ENCODE measurements at regions not wholly inside any gene's neighbourhood (a gene's known extent, or its start where the extent isn't known, plus 50 kb on each side); places are given as distances from the start of the nearest gene placed in this dataset.
"Not testable (repeated sequence)": the region's sequence is repeated elsewhere in the genome, so short reads cannot be mapped to it uniquely, and the experiment has no call there.

GRCh38 chr4:121593760-121594159 is 103.0 kb downstream of the ANXA5 start:
- no peak for TF ChIP-seq CTCF (IDR thresholded peaks at IDR 0.05; ENCODE audit: insufficient read depth, low read depth, low read length)
- no peaks in the 10 kb centered on the region for H3K36me3 ChIP-seq (ENCODE audit: control insufficient read depth, insufficient read depth, low read length)
- no peaks in the 10 kb centered on the region for H3K27me3 ChIP-seq (ENCODE audit: control insufficient read depth, insufficient read depth, low read length)
- ChIA-PET POLR2A (no interaction called here), CTCF (interaction anchor here (0.7 kb wide), 1 partner anchor 24 kb away, joined by 3 read pairs; no protein-coding TSS in a partner anchor)
- H3K4me3 ChIP-seq (ENCODE audit: low read depth, low read length) = no peak overlapping the region
- DNase-seq (ENCODE audit: low read depth) = no peak

- DNase-seq (ENCODE audit: low read depth); CTCF ChIA-PET; H3K27me3 ChIP-seq (ENCODE audit: control insufficient read depth, insufficient read depth, low read length); H3K36me3 ChIP-seq (ENCODE audit: control insufficient read depth, insufficient read depth, low read length); H3K4me3 ChIP-seq (ENCODE audit: low read depth, low read length): not testable (repeated sequence)
- POLR2A ChIA-PET = interaction anchor here (0.7 kb wide), 1 partner anchor 18 kb away, joined by 3 read pairs; no protein-coding TSS in a partner anchor
Measured at GRCh38 chr4:121592257-121592656, 104.5 kb downstream of the ANXA5 start.

GRCh38 chr4:121584836-121585235 is 111.9 kb downstream of the ANXA5 start:
- ChIA-PET POLR2A (no interaction called here), CTCF (no interaction called here)
- Histone ChIP-seq H3K36me3 (ENCODE audit: control insufficient read depth, insufficient read depth, low read length) (no peaks in the 10 kb centered on the region), H3K4me3 (ENCODE audit: low read depth, low read length) (no peak overlapping the region), H3K27me3 (ENCODE audit: control insufficient read depth, insufficient read depth, low read length) (no peaks in the 10 kb centered on the region)
- TF ChIP-seq CTCF (IDR thresholded peaks at IDR 0.05; ENCODE audit: insufficient read depth, low read depth, low read length) = no peak
- no peak for DNase-seq (ENCODE audit: low read depth)

GRCh38 chr4:121583396-121583795 is 113.4 kb downstream of the ANXA5 start:
- H3K27me3 ChIP-seq (ENCODE audit: control insufficient read depth, insufficient read depth, low read length) = no peaks in the 10 kb centered on the region
- no peaks in the 10 kb centered on the region for H3K36me3 ChIP-seq (ENCODE audit: control insufficient read depth, insufficient read depth, low read length)
- ChIA-PET POLR2A (no interaction called here), CTCF (no interaction called here)
- no peak for TF ChIP-seq CTCF (IDR thresholded peaks at IDR 0.05; ENCODE audit: insufficient read depth, low read depth, low read length)
- H3K4me3 ChIP-seq (ENCODE audit: low read depth, low read length) = no peak overlapping the region
- no peak for DNase-seq (ENCODE audit: low read depth)

GRCh38 chr4:121582296-121582695 is 114.5 kb downstream of the ANXA5 start:
- POLR2A ChIA-PET = no interaction called here
- H3K36me3 ChIP-seq (ENCODE audit: control insufficient read depth, insufficient read depth, low read length) = no peaks in the 10 kb centered on the region
- CTCF ChIA-PET = no interaction called here
- DNase-seq (ENCODE audit: low read depth) = no peak
- no peak for TF ChIP-seq CTCF (IDR thresholded peaks at IDR 0.05; ENCODE audit: insufficient read depth, low read depth, low read length)
- H3K4me3 ChIP-seq (ENCODE audit: low read depth, low read length) = no peak overlapping the region
- no peaks in the 10 kb centered on the region for H3K27me3 ChIP-seq (ENCODE audit: control insufficient read depth, insufficient read depth, low read length)

GRCh38 chr4:121575392-121575791 is 121.4 kb downstream of the ANXA5 start:
- DNase-seq (ENCODE audit: low read depth); CTCF ChIA-PET; H3K4me3 ChIP-seq (ENCODE audit: low read depth, low read length); H3K36me3 ChIP-seq (ENCODE audit: control insufficient read depth, insufficient read depth, low read length); POLR2A ChIA-PET; H3K27me3 ChIP-seq (ENCODE audit: control insufficient read depth, insufficient read depth, low read length): not testable (repeated sequence)

All from BJ (cell line).